Adrenal gland (tissue), 5 donors: ENCODE measurements at regions not wholly inside any gene's neighbourhood (a gene's known extent, or its start where the extent isn't known, plus 50 kb on each side); places are given as distances from the start of the nearest gene placed in this dataset.

Source experiments
- CTCF ChIP-seq, 6 experiments: fragments of 450-650 bp in 4 of 6; fragments of 200-600 bp in 2 of 6; sonication (generic) in 1 of 6; IDR thresholded peaks; 1 replicate in 5 of 6; 2 replicates in 1 of 6; pipeline versions ENCODE4 v1.5.1 to v1.8.0; 2016 to 2021; ENCODE audit warnings: antibody characterized with exemption in 6 of 6, mild to moderate bottlenecking in 2 of 6, moderate library complexity in 1 of 6
- POLR2A ChIP-seq, 2 donors: fragments of 450-650 bp; IDR thresholded peaks; one replicate each; pipeline ENCODE4 v1.6.1; 2017; ENCODE audit warnings: antibody characterized with exemption in 2 of 2, mild to moderate bottlenecking in 2 of 2, moderate library complexity in 1 of 2
- donor health status: DM: no; HTN: no; CAD: no.

DNA sequence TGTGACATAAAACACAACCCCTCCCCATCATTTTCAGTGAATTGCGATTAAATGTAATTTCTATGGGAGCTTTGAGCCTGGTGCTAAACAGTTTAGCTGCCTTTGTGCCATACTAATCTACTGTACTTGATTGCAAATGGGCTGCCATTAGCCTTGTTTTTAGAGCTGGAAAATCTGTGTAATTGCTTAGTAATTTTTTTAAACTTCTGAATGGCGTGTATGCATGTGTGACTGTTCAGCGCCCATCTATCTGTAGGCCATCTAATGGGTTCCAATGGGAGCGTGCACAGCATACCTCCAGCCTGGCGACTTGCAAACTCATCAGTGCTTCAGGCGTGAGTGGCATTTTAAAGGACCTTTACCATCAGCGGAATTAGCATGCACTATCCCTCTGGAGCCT, 142.7 kb upstream of the KIRREL3 start:
- TF ChIP-seq CTCF (IDR thresholded peaks at IDR 0.05) (no peak), POLR2A (IDR thresholded peaks at IDR 0.05) (no peak)
